Loucy (cell line): ENCODE measurements at regions not wholly inside any gene's neighbourhood (a gene's known extent, or its start where the extent isn't known, plus 50 kb on each side); places are given as distances from the start of the nearest gene placed in this dataset.

Experiments used
- H2AFZ ChIP-seq: fragments of 200-600 bp; sonication (generic); 2 replicates; pipeline ENCODE4 v1.6.0; 2016; ENCODE audit warnings: antibody characterized with exemption, mild to moderate bottlenecking, low read length, moderate library complexity
- H3F3A ChIP-seq: fragments of 200-600 bp; 2 replicates; pipeline ENCODE4 v1.6.0; 2016; ENCODE audit warnings: antibody characterized with exemption, low read depth, mild to moderate bottlenecking
- H3K27me3 ChIP-seq: fragments of 200-600 bp; sonication (generic); 2 replicates; pipeline ENCODE4 v1.6.1; 2014; ENCODE audit warnings: low read length, mild to moderate bottlenecking; ENCODE audit not compliant: insufficient read depth, poor library complexity, severe bottlenecking
- H3K36me3 ChIP-seq: fragments of 200-600 bp; sonication (generic); 2 replicates; pipeline ENCODE4 v1.6.1; 2016; ENCODE audit warnings: low read length; ENCODE audit not compliant: insufficient read depth
- H3K4me1 ChIP-seq: fragments of 200-600 bp; sonication (generic); 2 replicates; pipeline ENCODE4 v1.5.1; 2014; ENCODE audit warnings: low read length, mild to moderate bottlenecking; ENCODE audit not compliant: insufficient read depth, poor library complexity, severe bottlenecking
- H3K4me2 ChIP-seq: fragments of 200-600 bp; sonication (generic); 2 replicates; pipeline ENCODE4 v1.6.0; 2014; ENCODE audit warnings: antibody characterized with exemption, low read length, low read depth, mild to moderate bottlenecking; ENCODE audit not compliant: poor library complexity, severe bottlenecking
- H3K4me3 ChIP-seq: fragments of 200-600 bp; sonication (generic); 2 replicates; pipeline ENCODE4 v1.5.1; 2014; ENCODE audit warnings: low read length, mild to moderate bottlenecking, mixed read lengths; ENCODE audit not compliant: poor library complexity, severe bottlenecking
- H3K79me2 ChIP-seq: fragments of 200-600 bp; sonication (generic); 2 replicates; pipeline ENCODE4 v1.6.1; 2014; ENCODE audit warnings: low read length; ENCODE audit not compliant: insufficient read depth
- H3K9ac ChIP-seq: fragments of 200-600 bp; sonication (generic); 2 replicates; pipeline ENCODE4 v1.6.0; 2014; ENCODE audit warnings: mild to moderate bottlenecking, low read depth, low read length, moderate library complexity; ENCODE audit not compliant: poor library complexity, severe bottlenecking
- H3K9me2 ChIP-seq: fragments of 200-600 bp; sonication (generic); replicated peaks from 2 replicates; pipeline ENCODE4 v1.6.1; 2016; ENCODE audit warnings: low read depth, low read length, mixed read lengths
- H3K9me3 ChIP-seq: fragments of 200-600 bp; sonication (generic); 2 replicates; pipeline ENCODE4 v1.6.1; 2014; ENCODE audit warnings: mild to moderate bottlenecking, antibody characterized with exemption, low read length, low read depth; ENCODE audit not compliant: insufficient read depth
- H4K20me1 ChIP-seq: fragments of 200-600 bp; sonication (generic); 2 replicates; pipeline ENCODE4 v1.6.0; 2014; ENCODE audit warnings: antibody characterized with exemption, low read length, mild to moderate bottlenecking; ENCODE audit not compliant: insufficient read depth, poor library complexity, severe bottlenecking
- EZH2phosphoT487 ChIP-seq: fragments of 200-600 bp; IDR thresholded peaks from 2 replicates; pipeline ENCODE4 v1.6.1; 2018; ENCODE audit warnings: antibody characterized with exemption, mild to moderate bottlenecking, moderate library complexity, borderline replicate concordance
- TF ChIP-seq, protein P1 (sequence below): fragments of 200-600 bp; sonication (generic); conservative IDR thresholded peaks from 2 replicates; pipeline ENCODE4 v1.5.1; 2014; ENCODE audit warnings: mild to moderate bottlenecking, antibody characterized with exemption, low read length

DNA sequence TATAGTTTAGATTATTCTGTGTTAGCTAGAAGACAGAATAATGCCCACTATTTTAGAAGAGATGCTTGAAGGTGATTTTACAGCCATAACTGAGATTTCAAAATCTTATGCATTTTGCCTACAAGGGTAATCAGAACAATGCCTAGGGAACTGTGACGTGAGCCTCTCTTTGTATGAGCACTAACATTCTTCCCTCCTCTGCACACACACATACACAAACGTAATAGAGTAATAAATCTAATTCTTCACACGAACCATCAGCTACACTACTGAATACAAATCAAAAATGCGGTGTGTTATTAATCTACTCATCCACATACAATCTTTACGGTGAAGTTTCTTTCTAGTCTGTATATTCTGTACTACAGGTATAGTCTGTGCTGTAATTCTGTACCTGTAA is 227.8 kb downstream of the PLK2 start:
- Histone ChIP-seq H3K4me2 (no peak overlapping the region), H3F3A (no peaks in the 10 kb centered on the region), H3K9me2 (no peaks in the 10 kb centered on the region), H3K4me3 (no peak overlapping the region), H2AFZ (no peak overlapping the region), H3K36me3 (no peaks in the 10 kb centered on the region), H3K4me1 (no peaks in the 10 kb centered on the region), H3K27me3 (no peaks in the 10 kb centered on the region), H3K9me3 (no peaks in the 10 kb centered on the region), H3K79me2 (no peaks in the 10 kb centered on the region), H3K9ac (no peak overlapping the region), H4K20me1 (no peaks in the 10 kb centered on the region)
- TF ChIP-seq EZH2phosphoT487, result no peak
- TF ChIP-seq, protein P1, sequence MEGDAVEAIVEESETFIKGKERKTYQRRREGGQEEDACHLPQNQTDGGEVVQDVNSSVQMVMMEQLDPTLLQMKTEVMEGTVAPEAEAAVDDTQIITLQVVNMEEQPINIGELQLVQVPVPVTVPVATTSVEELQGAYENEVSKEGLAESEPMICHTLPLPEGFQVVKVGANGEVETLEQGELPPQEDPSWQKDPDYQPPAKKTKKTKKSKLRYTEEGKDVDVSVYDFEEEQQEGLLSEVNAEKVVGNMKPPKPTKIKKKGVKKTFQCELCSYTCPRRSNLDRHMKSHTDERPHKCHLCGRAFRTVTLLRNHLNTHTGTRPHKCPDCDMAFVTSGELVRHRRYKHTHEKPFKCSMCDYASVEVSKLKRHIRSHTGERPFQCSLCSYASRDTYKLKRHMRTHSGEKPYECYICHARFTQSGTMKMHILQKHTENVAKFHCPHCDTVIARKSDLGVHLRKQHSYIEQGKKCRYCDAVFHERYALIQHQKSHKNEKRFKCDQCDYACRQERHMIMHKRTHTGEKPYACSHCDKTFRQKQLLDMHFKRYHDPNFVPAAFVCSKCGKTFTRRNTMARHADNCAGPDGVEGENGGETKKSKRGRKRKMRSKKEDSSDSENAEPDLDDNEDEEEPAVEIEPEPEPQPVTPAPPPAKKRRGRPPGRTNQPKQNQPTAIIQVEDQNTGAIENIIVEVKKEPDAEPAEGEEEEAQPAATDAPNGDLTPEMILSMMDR, result no peak

DNA sequence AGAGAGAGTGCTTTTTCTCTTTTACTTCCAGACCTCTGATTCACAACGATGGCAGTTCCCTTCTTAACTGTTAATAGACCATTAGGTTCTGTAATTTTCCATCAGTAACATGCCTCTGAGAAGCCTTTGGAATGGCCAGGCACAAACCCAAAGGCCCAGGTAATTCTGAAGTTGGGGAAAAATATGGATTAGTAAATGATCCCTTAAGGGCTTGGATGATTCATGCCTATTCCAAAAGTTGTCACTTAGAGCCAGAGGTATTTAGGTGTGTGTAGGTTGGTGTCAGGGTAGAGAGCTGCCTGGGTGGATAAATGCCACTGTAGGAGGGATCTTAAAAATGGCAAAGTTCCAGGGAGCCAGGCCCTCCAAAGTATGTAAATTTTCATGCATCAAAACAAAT is 228.8 kb downstream of the PLK2 start:
- Histone ChIP-seq H3K9me2 (no peaks in the 10 kb centered on the region), H3K4me2 (no peak overlapping the region), H2AFZ (no peak overlapping the region)

DNA sequence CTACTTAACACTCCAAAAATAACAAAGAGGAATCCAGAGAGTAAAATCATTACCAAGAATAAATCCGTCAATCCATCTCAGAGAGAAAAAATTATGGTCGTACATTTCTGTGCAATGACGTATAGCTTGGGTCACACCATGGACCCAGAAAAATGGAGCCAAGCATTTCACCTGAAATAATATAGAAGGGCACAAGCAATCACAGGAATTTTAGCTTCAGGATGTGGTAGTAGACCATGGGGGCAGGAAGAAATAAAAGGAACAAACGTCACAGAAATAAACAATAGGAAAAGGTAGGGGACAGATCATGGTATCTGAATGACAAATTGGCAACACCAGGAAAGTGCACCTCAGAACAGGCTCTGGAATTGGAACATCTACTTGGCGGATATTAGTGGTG is 231.0 kb downstream of the PLK2 start:
- no peak overlapping the region for H3K4me3 ChIP-seq
- no peaks in the 10 kb centered on the region for H3K9me2 ChIP-seq
- no peaks in the 10 kb centered on the region for H3K27me3 ChIP-seq
- no peaks in the 10 kb centered on the region for H3K79me2 ChIP-seq
- TF ChIP-seq EZH2phosphoT487, result no peak
- TF ChIP-seq, protein P1, result no peak
- H3K9me3 ChIP-seq, result no peaks in the 10 kb centered on the region
- no peak overlapping the region for H3K9ac ChIP-seq
- H3K4me2 ChIP-seq, result no peak overlapping the region
- no peaks in the 10 kb centered on the region for H3K36me3 ChIP-seq
- no peaks in the 10 kb centered on the region for H3K4me1 ChIP-seq
- no peaks in the 10 kb centered on the region for H4K20me1 ChIP-seq
- H2AFZ ChIP-seq, result no peak overlapping the region
- no peaks in the 10 kb centered on the region for H3F3A ChIP-seq

More for the DNA sequence above, 228.8 kb downstream of the PLK2 start:
- H3K36me3 ChIP-seq, result no peaks in the 10 kb centered on the region
- TF ChIP-seq, protein P1, result no peak
- TF ChIP-seq EZH2phosphoT487, result no peak
- H3K4me3 ChIP-seq, result no peak overlapping the region
- no peaks in the 10 kb centered on the region for H4K20me1 ChIP-seq
- H3F3A ChIP-seq, result no peaks in the 10 kb centered on the region
- no peaks in the 10 kb centered on the region for H3K27me3 ChIP-seq
- H3K4me1 ChIP-seq, result no peaks in the 10 kb centered on the region
- H3K79me2 ChIP-seq, result no peaks in the 10 kb centered on the region
- H3K9ac ChIP-seq, result no peak overlapping the region
- H3K9me3 ChIP-seq, result no peaks in the 10 kb centered on the region
